Muscle layer of colon (tissue), 2 donors: ENCODE measurements at regions not wholly inside any gene's neighbourhood (a gene's known extent, or its start where the extent isn't known, plus 50 kb on each side); places are given as distances from the start of the nearest gene placed in this dataset.

Source experiments
- H3K27ac ChIP-seq: one replicate; pipeline ENCODE4 v1.7.0; 2013; ENCODE audit warnings: low read depth, mild to moderate bottlenecking, low read length, moderate library complexity
- H3K27me3 ChIP-seq, 2 donors: one replicate each; pipeline ENCODE4 v1.7.0; 2013; ENCODE audit warnings: low read length in 2 of 2, mild to moderate bottlenecking in 2 of 2; ENCODE audit not compliant: insufficient read depth in 2 of 2, control insufficient read depth in 1 of 2
- H3K36me3 ChIP-seq: one replicate; pipeline ENCODE4 v1.7.0; 2013; ENCODE audit warnings: mild to moderate bottlenecking, low read length; ENCODE audit not compliant: insufficient read depth
- H3K4me1 ChIP-seq: one replicate; pipeline ENCODE4 v1.7.0; 2013; ENCODE audit warnings: mild to moderate bottlenecking, low read length; ENCODE audit not compliant: insufficient read depth
- H3K4me3 ChIP-seq, 2 donors: one replicate each; pipeline ENCODE4 v1.7.0; 2013; ENCODE audit warnings: low read length in 2 of 2, low read depth in 1 of 2, mild to moderate bottlenecking in 1 of 2, moderate library complexity in 1 of 2
- H3K9ac ChIP-seq: one replicate; pipeline ENCODE4 v1.7.0; 2013; ENCODE audit warnings: low read length
- H3K9me3 ChIP-seq: one replicate; pipeline ENCODE4 v1.7.0; 2013; ENCODE audit warnings: mild to moderate bottlenecking, low read length
- donor health status: abdominal sarcoma.
- donor health status: Adenocarcinoma of cecum.

DNA sequence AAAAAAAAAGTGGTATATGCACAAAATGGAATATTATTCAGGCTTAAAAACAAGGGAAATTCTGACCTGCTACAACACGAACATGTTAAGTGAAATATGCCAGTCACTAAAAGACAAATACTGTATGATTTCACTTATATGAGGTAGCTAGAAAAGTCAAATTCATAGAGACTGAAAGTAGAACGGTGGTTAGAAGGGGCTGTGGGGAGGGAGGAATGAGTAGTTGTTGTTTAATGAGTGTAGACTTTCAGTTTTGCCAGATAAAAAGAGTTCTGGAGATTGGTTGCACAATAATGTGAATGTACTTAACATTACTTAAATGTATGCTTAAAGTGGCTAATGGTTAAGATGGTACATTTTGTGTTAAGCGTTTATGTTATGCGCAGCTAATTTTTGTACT lies 79.5 kb upstream of the IL12B start:
- Histone ChIP-seq H3K4me3 (no peak overlapping the region), H3K4me1 (no peaks in the 10 kb centered on the region), H3K27ac (no peak overlapping the region), H3K27me3 (no peaks in the 10 kb centered on the region), H3K36me3 (no peaks in the 10 kb centered on the region), H3K9ac (no peak overlapping the region), H3K9me3 (no peaks in the 10 kb centered on the region)

DNA sequence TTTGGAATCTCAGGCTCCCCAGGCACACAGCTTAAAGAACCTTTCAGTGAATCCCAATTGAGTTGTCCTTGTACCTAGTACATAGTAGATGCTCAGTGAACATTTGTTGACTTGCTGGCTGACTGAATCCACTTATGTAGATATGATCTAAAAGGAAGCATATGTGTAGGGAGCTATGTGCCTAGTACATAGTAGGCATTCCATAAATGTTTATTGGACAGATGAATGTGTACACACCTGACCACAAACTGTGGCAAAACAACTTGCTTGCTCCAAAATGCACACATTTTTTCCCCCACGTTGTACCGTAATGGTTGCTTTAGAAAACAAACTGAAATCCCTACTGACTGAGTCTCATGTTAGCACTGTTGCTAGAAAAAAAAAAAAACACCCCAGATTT lies 80.2 kb upstream of the IL12B start:
- Histone ChIP-seq H3K9me3 (no peaks in the 10 kb centered on the region), H3K4me1 (no peaks in the 10 kb centered on the region), H3K27me3 (no peaks in the 10 kb centered on the region), H3K36me3 (no peaks in the 10 kb centered on the region), H3K4me3 (no peak overlapping the region), H3K27ac (no peak overlapping the region), H3K9ac (no peak overlapping the region)

DNA sequence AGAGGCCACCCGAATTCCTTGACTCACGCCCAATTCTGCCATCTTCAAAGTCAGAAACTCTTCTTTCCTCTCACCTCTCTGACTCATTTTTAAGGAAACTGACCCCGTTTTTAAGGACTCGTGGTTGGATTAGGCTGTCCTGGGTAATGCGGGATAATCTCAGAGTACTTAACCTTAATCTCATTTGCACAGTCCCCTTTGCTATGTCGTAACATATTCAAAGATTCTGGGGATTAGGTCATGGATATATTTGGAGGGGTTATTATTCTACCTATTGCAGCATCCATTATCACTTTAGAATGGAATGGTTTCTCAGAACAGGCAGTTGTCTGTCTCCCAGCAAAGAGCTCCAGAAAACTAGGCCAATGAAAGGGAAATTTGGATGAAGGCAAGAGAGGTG lies 80.8 kb upstream of the IL12B start:
- Histone ChIP-seq H3K27me3 (no peaks in the 10 kb centered on the region), H3K27ac (no peak overlapping the region), H3K36me3 (no peaks in the 10 kb centered on the region), H3K9me3 (no peaks in the 10 kb centered on the region), H3K9ac (no peak overlapping the region), H3K4me1 (no peaks in the 10 kb centered on the region), H3K4me3 (no peak overlapping the region)

DNA sequence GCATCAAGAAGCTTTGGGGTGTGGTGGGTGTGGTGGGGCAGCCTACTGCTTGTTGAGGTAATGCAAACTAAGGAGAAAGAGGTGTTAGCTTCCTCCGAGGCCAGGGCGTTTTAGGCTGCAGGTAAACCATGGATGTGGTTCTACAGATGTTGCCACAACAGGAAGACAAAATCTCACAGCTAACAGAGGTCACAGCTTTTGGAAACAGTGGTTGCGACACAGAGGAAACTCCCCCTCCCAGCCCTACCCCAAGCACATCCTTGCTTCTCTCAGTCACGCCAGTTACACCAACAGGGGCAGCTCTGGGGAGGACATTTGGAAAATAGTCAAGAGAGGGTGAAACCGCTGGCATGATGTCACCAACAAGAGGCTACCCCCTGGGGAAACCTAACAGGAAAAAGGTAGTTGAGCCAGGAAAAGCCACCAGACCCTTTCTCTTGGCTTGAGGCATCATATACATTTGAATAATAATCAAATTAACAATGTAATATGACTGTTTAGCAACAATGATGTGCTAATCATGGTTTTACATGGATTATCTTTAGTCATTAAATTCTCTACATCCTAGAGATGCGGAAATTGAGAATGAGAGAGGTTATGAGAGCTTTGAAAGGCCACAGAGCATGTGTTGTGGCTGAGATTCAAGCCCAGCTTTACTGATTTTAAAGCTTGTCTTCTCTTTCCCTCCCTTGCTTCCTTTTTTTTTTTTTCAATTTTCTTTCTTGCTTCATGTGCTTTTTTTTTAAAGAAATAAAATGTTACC lies 82.2 kb upstream of the IL12B start:
- Histone ChIP-seq H3K36me3 (no peaks in the 10 kb centered on the region), H3K27me3 (no peaks in the 10 kb centered on the region), H3K9me3 (no peaks in the 10 kb centered on the region), H3K4me1 (no peaks in the 10 kb centered on the region), H3K9ac (no peak overlapping the region), H3K4me3 (no peak overlapping the region), H3K27ac (no peak overlapping the region)

DNA sequence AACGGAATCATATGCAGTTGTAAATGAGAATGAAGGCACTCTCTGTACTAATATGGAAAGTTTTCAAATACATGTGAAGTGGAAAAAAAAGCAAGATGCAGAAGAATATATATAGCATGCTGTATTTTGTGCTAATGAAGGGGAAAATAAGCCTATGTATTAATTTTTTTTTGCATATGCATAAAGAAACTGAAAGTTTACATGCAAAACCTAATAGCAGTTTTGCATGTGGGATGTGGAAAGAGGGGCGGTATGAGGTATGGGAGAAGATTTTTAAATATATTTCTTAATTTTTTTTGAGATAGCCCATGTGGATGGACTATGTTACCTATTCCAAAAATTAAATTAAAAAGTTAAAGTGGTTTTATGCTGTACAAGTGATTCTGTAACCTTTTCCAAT lies 83.7 kb upstream of the IL12B start:
- no peak overlapping the region for H3K9ac ChIP-seq
- H3K4me3 ChIP-seq: no peak overlapping the region
- H3K27me3 ChIP-seq: no peaks in the 10 kb centered on the region
- no peak overlapping the region for H3K27ac ChIP-seq
- H3K36me3 ChIP-seq: no peaks in the 10 kb centered on the region
- H3K9me3 ChIP-seq: no peaks in the 10 kb centered on the region
- no peaks in the 10 kb centered on the region for H3K4me1 ChIP-seq

DNA sequence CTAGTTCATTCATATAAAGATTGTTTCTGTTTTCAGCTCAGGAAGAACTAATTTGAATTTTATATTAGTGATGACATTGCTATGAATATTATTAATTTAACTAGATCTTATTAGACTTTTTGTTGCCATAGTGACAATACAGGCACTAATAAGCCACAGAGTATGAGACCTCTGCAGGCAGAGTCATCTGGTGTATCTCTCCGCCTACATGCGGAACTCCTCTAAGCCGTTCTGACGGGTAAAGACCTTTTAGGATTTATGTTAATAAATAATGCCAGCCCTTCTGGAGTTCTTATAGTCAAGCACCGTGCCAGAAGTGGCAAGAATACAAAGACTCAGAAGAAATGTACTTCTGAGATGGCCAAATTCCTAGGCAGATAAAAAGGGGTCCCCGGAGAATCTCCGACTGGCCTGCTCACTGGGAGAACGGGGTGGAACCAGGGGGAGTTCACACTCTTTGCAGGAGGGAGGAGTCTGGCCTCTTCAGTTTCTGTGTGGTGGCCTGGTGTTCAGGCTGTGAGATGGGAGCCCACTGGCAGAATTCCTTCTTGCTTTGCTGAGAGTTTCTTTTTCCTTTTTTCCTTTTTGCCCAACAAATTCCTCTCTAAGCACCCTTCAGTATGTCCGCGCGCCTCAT lies 85.1 kb upstream of the IL12B start:
- Histone ChIP-seq H3K27ac (no peak overlapping the region), H3K9me3 (no peaks in the 10 kb centered on the region), H3K27me3 (no peaks in the 10 kb centered on the region), H3K4me3 (no peak overlapping the region), H3K9ac (no peak overlapping the region), H3K36me3 (no peaks in the 10 kb centered on the region), H3K4me1 (no peaks in the 10 kb centered on the region)

DNA sequence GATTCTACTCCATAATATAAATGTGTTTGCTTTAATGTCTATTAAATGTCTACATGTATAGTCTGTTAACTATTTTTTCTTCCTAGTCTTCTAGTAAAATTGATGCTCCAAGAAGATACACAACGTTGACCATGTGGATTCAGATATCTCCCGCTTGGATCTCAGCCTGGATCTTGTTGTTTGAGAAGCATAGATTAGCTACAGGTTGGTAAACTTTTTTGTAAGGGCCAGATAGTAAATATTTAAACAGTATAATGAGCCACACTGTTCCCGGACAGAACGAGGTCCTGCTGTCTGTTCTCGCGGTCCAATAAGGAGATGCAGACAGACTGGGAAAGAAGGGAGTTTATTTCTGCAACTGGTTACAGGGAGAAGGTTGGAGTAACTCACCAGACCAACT lies 86.2 kb upstream of the IL12B start:
- Histone ChIP-seq H3K36me3 (no peaks in the 10 kb centered on the region), H3K4me3 (no peak overlapping the region), H3K9ac (no peak overlapping the region), H3K27me3 (no peaks in the 10 kb centered on the region), H3K4me1 (no peaks in the 10 kb centered on the region), H3K27ac (no peak overlapping the region), H3K9me3 (no peaks in the 10 kb centered on the region)

DNA sequence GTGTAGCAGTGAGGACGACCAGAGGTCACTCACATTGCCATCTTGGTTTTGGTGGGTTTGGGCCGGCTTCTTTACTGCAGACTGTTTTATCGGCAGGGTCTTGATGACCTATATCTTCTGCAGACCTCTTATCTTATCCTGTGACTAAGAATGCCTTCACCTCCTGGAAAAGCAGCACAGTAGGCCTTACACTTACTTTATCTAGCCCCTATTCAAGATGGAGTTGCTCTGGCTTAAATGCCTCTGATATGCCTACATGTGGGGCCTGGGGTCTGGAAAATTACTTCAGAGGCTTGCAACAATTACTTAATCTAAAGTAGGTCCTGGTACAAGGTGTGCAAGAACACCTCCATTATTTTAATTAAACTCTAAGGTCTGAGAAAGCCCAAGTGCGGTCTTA lies 86.9 kb upstream of the IL12B start:
- H3K36me3 ChIP-seq: no peaks in the 10 kb centered on the region
- no peaks in the 10 kb centered on the region for H3K9me3 ChIP-seq
- no peak overlapping the region for H3K4me3 ChIP-seq
- H3K27ac ChIP-seq: no peak overlapping the region
- no peaks in the 10 kb centered on the region for H3K27me3 ChIP-seq
- H3K9ac ChIP-seq: no peak overlapping the region
- no peaks in the 10 kb centered on the region for H3K4me1 ChIP-seq

DNA sequence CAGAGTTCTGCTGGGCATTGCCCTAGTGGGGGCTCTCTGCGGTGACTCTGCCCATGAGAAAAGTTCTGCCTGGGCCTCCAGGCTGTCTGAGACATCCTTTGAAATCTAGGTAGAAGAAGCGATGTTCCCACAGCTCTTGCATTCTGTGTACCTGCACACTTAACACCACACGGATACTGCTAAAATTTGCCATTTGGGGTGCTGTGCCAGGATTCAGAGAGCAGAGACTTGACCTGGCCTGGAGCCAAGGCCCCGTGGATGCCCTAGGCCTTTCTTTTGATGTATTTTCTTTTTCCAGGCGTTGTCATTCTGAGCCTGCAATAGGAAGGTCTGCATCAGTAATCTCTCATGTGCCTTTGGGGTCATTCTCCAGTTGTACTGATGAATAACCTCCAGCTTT lies 89.3 kb upstream of the IL12B start:
- H3K9ac ChIP-seq: no peak overlapping the region
- no peaks in the 10 kb centered on the region for H3K4me1 ChIP-seq
- H3K27ac ChIP-seq: no peak overlapping the region
- no peaks in the 10 kb centered on the region for H3K9me3 ChIP-seq
- H3K4me3 ChIP-seq: no peak overlapping the region
- H3K27me3 ChIP-seq: no peaks in the 10 kb centered on the region
- H3K36me3 ChIP-seq: no peaks in the 10 kb centered on the region

DNA sequence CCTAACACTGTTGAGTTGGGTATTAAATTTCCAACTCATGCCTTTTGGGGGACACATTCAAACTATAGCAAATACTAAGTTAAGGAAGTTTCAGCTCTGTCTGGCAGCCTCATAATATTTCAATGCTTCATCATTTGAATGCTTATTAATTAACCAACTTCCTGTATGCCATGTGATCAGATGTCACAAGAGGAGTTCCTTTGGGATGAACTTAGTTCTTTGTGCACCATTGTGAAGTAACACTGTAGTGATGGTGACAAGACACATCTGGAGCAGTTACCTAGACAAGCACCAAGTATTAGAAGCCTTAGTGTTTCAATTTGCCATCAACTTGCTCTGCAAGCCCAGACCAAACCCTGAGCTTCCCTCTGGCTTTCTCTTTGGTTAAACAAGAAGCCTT lies 90.7 kb upstream of the IL12B start:
- Histone ChIP-seq H3K9me3 (no peaks in the 10 kb centered on the region), H3K36me3 (no peaks in the 10 kb centered on the region), H3K4me3 (no peak overlapping the region), H3K9ac (no peak overlapping the region), H3K4me1 (no peaks in the 10 kb centered on the region), H3K27ac (no peak overlapping the region), H3K27me3 (no peaks in the 10 kb centered on the region)

DNA sequence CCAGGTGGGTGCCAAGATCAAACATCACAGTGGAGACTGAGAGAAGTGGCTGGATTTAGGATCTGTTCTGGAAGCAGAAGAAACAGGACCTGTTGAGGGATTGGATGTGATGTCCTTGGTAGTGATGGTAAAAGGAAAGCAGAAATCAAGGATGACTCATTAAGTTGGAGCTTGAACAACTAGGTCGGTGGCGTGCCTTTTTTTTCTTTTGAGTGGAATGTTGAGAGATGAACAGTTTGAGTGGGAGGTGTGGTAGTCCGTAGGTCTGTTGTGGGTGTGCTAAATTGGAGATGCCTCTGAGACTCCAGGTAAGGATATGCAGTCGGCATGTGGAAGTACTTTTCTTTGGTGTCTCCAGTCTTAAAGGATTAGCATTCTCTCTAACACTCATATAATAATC lies 92.1 kb upstream of the IL12B start:
- Histone ChIP-seq H3K27ac (no peak overlapping the region), H3K9me3 (no peaks in the 10 kb centered on the region), H3K4me3 (no peak overlapping the region), H3K4me1 (no peaks in the 10 kb centered on the region), H3K27me3 (no peaks in the 10 kb centered on the region), H3K36me3 (no peaks in the 10 kb centered on the region), H3K9ac (no peak overlapping the region)

DNA sequence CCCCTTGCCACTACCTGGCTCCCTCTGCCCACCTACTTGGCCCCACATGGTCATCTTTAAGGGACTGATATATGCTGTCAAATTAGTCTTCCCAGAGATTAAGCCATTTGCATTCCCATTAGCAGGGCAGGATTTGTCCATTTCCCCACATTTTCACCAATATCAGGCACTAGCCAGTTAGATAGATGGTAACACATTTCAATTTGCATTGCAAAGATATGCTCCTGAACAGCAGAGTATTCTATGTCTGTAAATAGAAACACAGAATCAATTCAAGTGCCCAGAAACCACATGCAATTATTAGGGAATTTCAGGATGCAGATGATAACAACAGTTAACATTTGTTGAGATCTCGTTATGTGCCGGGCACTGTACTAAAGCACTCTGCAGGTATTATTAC lies 92.6 kb upstream of the IL12B start:
- H3K4me1 ChIP-seq: no peaks in the 10 kb centered on the region
- no peak overlapping the region for H3K27ac ChIP-seq
- no peaks in the 10 kb centered on the region for H3K27me3 ChIP-seq
- no peaks in the 10 kb centered on the region for H3K36me3 ChIP-seq
- no peak overlapping the region for H3K4me3 ChIP-seq
- no peak overlapping the region for H3K9ac ChIP-seq
- H3K9me3 ChIP-seq: no peaks in the 10 kb centered on the region
